GM23338 (cell line): ENCODE measurements at regions not wholly inside any gene's neighbourhood (a gene's known extent, or its start where the extent isn't known, plus 50 kb on each side); places are given as distances from the start of the nearest gene placed in this dataset.

Experiments
- ATAC-seq: fragments of 200-7000 bp; cut with Tn5 transposase; 3 replicates; pipeline ENCODE4 v1.9.1; 2020
- DNase-seq: peaks from one replicate; pipeline ENCODE4 v3.0.0-alpha.2; 2015; ENCODE audit warnings: low spot score
- H2AFZ ChIP-seq: fragments of 200-600 bp; sonication (generic); 2 replicates; pipeline ENCODE4 v1.8.0; 2016; ENCODE audit warnings: antibody characterized with exemption, mild to moderate bottlenecking, moderate library complexity
- H3F3A ChIP-seq: fragments of 200-600 bp; sonication (generic); replicated peaks from 2 replicates; pipeline ENCODE4 v1.8.0; 2017; ENCODE audit warnings: antibody characterized with exemption, mixed run types, low read depth
- H3K27ac ChIP-seq: fragments of 200-600 bp; sonication (generic); 2 replicates; pipeline ENCODE4 v1.6.1; 2016; ENCODE audit warnings: low read depth
- H3K27me3 ChIP-seq: fragments of 200-600 bp; sonication (generic); 2 replicates; pipeline ENCODE4 v1.8.0; 2016; ENCODE audit warnings: mild to moderate bottlenecking, mixed run types, moderate library complexity; ENCODE audit not compliant: insufficient read depth
- H3K36me3 ChIP-seq: fragments of 200-600 bp; sonication (generic); 2 replicates; pipeline ENCODE4 v1.8.0; 2016; ENCODE audit warnings: mild to moderate bottlenecking; ENCODE audit not compliant: insufficient read depth
- H3K4me1 ChIP-seq: fragments of 200-600 bp; sonication (generic); 2 replicates; pipeline ENCODE4 v1.8.0; 2016; ENCODE audit warnings: mild to moderate bottlenecking, moderate library complexity; ENCODE audit not compliant: insufficient read depth
- H3K4me2 ChIP-seq: fragments of 200-600 bp; sonication (generic); 2 replicates; pipeline ENCODE4 v1.7.1; 2017; ENCODE audit warnings: mixed run types
- H3K4me3 ChIP-seq: fragments of 200-600 bp; sonication (generic); 2 replicates; pipeline ENCODE4 v1.6.1; 2016; ENCODE audit warnings: mixed run types
- H3K79me2 ChIP-seq: fragments of 200-600 bp; sonication (generic); replicated peaks from 2 replicates; pipeline ENCODE4 v1.8.0; 2017; ENCODE audit warnings: mild to moderate bottlenecking; ENCODE audit not compliant: insufficient read depth
- H3K9me2 ChIP-seq: fragments of 200-600 bp; sonication (generic); 2 replicates; pipeline ENCODE4 v1.8.0; 2017; ENCODE audit not compliant: insufficient read depth
- H4K20me1 ChIP-seq: fragments of 200-600 bp; sonication (generic); replicated peaks from 2 replicates; pipeline ENCODE4 v1.8.0; 2017; ENCODE audit warnings: mild to moderate bottlenecking; ENCODE audit not compliant: insufficient read depth
- H3K27ac Mint-ChIP-seq: 2 replicates; pipeline ENCODE4 v1.8.0; 2020; ENCODE audit warnings: inconsistent platforms, mild to moderate bottlenecking, moderate library complexity, mixed read lengths
- H3K27me3 Mint-ChIP-seq: 3 replicates; pipeline ENCODE4 v1.8.0; 2022; ENCODE audit warnings: low read depth, mild to moderate bottlenecking, moderate library complexity, mixed read lengths, inconsistent platforms; ENCODE audit not compliant: insufficient read depth, poor library complexity
- H3K36me3 Mint-ChIP-seq: 3 replicates; pipeline ENCODE4 v1.8.0; 2021; ENCODE audit warnings: low read depth, mild to moderate bottlenecking, inconsistent platforms, moderate library complexity, mixed read lengths
- H3K4me1 Mint-ChIP-seq: 3 replicates; pipeline ENCODE4 v1.8.0; 2020; ENCODE audit warnings: mild to moderate bottlenecking, inconsistent platforms, mixed read lengths
- H3K4me3 Mint-ChIP-seq: 3 replicates; pipeline ENCODE4 v1.8.0; 2021; ENCODE audit warnings: moderate library complexity, mild to moderate bottlenecking, inconsistent platforms, mixed read lengths
- H3K9me3 Mint-ChIP-seq: 3 replicates; pipeline ENCODE4 v1.8.0; 2020; ENCODE audit warnings: moderate library complexity, mild to moderate bottlenecking, inconsistent platforms, mixed read lengths
- CREB1 ChIP-seq: fragments of 250-450 bp; sonication (Bioruptor Pico); IDR thresholded peaks from 2 replicates; pipeline ENCODE4 v1.5.0; 2020; ENCODE audit warnings: low read depth, mild to moderate bottlenecking, moderate library complexity
- JUNB ChIP-seq: IDR thresholded peaks from one replicate; pipeline ENCODE4 v1.6.1; 2016; ENCODE audit warnings: antibody characterized with exemption; ENCODE audit not compliant: unreplicated experiment
- NANOG ChIP-seq: IDR thresholded peaks from 2 replicates; pipeline ENCODE4 v1.6.1; 2016; ENCODE audit warnings: antibody characterized with exemption, borderline replicate concordance
- POLR2AphosphoS5 ChIP-seq: IDR thresholded peaks from 2 replicates; pipeline ENCODE4 v1.6.1; 2016; ENCODE audit warnings: antibody characterized with exemption, low read depth
- STAT1 ChIP-seq: IDR thresholded peaks from one replicate; pipeline ENCODE4 v1.6.1; 2016; ENCODE audit warnings: antibody characterized with exemption; ENCODE audit not compliant: unreplicated experiment
- TF ChIP-seq, protein P1 (sequence below), 2 experiments: fragments of 200-600 bp in 1 of 2; sonication (generic) in 1 of 2; conservative IDR thresholded peaks; 2 replicates each; pipeline versions ENCODE4 v1.5.1 to v1.6.1; 2016 to 2017; ENCODE audit warnings: antibody characterized with exemption in 2 of 2, low read depth in 2 of 2, mild to moderate bottlenecking in 2 of 2, moderate library complexity in 1 of 2
- TF ChIP-seq, protein P2 (sequence below): IDR thresholded peaks from 2 replicates; pipeline ENCODE4 v1.6.1; 2016; ENCODE audit warnings: antibody characterized with exemption
- TF ChIP-seq, protein P3 (sequence below): IDR thresholded peaks from one replicate; pipeline ENCODE4 v1.6.1; 2018; ENCODE audit warnings: antibody characterized with exemption; ENCODE audit not compliant: unreplicated experiment

DNA sequence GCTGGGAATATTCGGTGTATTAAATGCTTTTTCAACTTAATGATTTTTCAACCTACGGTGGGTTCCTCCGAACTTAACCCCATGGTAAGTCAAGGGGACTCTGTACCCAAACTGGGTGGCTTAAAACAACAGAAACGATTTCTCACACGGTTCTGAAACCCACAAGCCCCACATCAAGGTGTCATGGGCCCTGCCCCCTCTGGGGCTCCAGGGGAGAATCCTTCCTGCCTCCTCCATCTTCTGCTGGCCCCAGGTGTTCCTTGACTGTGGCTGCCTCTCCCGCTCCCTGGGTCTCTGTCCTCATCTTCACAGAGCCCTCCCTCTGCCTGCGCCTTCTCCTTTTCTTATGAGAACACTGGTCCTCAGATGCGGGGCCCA, 301.3 kb upstream of the SALL3 start:
- Histone ChIP-seq H3K79me2 (no peaks in the 10 kb centered on the region), H4K20me1 (no peaks in the 10 kb centered on the region), H3K4me3 (no peak overlapping the region), H3K27ac (no peak overlapping the region), H3K4me1 (no peaks in the 10 kb centered on the region), H3K36me3 (no peaks in the 10 kb centered on the region), H3K27me3 (no peaks in the 10 kb centered on the region), H3F3A (no peaks in the 10 kb centered on the region), H3K4me2 (no peak overlapping the region), H3K9me2 (no peaks in the 10 kb centered on the region), H2AFZ (no peak overlapping the region)
- TF ChIP-seq CREB1 (CRISPR knock-in tag) (no peak), JUNB (no peak)
- TF ChIP-seq, protein P1, sequence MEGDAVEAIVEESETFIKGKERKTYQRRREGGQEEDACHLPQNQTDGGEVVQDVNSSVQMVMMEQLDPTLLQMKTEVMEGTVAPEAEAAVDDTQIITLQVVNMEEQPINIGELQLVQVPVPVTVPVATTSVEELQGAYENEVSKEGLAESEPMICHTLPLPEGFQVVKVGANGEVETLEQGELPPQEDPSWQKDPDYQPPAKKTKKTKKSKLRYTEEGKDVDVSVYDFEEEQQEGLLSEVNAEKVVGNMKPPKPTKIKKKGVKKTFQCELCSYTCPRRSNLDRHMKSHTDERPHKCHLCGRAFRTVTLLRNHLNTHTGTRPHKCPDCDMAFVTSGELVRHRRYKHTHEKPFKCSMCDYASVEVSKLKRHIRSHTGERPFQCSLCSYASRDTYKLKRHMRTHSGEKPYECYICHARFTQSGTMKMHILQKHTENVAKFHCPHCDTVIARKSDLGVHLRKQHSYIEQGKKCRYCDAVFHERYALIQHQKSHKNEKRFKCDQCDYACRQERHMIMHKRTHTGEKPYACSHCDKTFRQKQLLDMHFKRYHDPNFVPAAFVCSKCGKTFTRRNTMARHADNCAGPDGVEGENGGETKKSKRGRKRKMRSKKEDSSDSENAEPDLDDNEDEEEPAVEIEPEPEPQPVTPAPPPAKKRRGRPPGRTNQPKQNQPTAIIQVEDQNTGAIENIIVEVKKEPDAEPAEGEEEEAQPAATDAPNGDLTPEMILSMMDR (conservative IDR thresholded peaks at IDR 0.05; ENCODE audit: low read depth in 2 of 2) = no peak
- peaks cover 28% of the 10 kb centered on the region for H3K36me3 Mint-ChIP-seq
- no peak for ATAC-seq
- peaks cover 13% of the 10 kb centered on the region for H3K27me3 Mint-ChIP-seq
- no peak overlapping the region for H3K27ac Mint-ChIP-seq
- no peak for DNase-seq
- H3K4me3 Mint-ChIP-seq = no peak overlapping the region
- peaks cover 100% of the 10 kb centered on the region for H3K9me3 Mint-ChIP-seq
- no peaks in the 10 kb centered on the region; the same call in 2 of the 3 replicates for H3K4me1 Mint-ChIP-seq

DNA sequence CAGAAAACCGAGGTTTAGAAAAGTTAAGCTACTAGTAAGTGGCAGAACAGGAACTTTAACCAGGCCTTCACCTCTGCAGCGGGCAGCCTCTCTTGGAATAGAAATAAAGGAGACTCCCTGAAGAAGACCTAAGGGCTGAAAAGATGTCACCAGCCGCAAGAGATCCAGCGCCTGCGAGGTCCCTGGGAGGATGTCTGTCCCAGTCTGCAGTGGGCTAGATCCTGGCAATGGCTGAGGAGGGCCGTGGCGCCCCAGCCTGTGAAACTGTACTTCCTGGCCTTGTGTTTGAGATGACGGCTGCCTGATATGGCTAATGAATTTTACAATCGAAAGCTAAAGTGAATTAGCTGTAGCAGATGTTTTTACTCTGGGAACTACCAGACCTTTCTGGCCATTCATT, 300.6 kb upstream of the SALL3 start:
- Mint-ChIP-seq H3K36me3 (peaks cover 26% of the 10 kb centered on the region), H3K9me3 (peaks cover 100% of the 10 kb centered on the region), H3K27me3 (peaks cover 12% of the 10 kb centered on the region), H3K4me3 (no peak overlapping the region), H3K27ac (no peak overlapping the region), H3K4me1 (no peaks in the 10 kb centered on the region; the same call in 2 of the 3 replicates)
- no peaks in the 10 kb centered on the region for H3K9me2 ChIP-seq
- no peaks in the 10 kb centered on the region for H4K20me1 ChIP-seq
- H3F3A ChIP-seq = no peaks in the 10 kb centered on the region
- no peak for DNase-seq
- no peaks in the 10 kb centered on the region for H3K79me2 ChIP-seq
- H3K27ac ChIP-seq = no peak overlapping the region
- no peak for ATAC-seq
- no peaks in the 10 kb centered on the region for H3K36me3 ChIP-seq
- H3K4me1 ChIP-seq = no peaks in the 10 kb centered on the region
- no peak overlapping the region for H3K4me2 ChIP-seq
- H2AFZ ChIP-seq = no peak overlapping the region
- H3K4me3 ChIP-seq = no peak overlapping the region
- no peaks in the 10 kb centered on the region for H3K27me3 ChIP-seq
- TF ChIP-seq CREB1 (CRISPR knock-in tag) = no peak
- no peak for TF ChIP-seq POLR2AphosphoS5
- no peak for TF ChIP-seq JUNB
- TF ChIP-seq, protein P1 (conservative IDR thresholded peaks at IDR 0.05; ENCODE audit: low read depth in 2 of 2) = no peak
- TF ChIP-seq, protein P2, sequence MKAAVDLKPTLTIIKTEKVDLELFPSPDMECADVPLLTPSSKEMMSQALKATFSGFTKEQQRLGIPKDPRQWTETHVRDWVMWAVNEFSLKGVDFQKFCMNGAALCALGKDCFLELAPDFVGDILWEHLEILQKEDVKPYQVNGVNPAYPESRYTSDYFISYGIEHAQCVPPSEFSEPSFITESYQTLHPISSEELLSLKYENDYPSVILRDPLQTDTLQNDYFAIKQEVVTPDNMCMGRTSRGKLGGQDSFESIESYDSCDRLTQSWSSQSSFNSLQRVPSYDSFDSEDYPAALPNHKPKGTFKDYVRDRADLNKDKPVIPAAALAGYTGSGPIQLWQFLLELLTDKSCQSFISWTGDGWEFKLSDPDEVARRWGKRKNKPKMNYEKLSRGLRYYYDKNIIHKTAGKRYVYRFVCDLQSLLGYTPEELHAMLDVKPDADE = no peak
- TF ChIP-seq STAT1 = no peak
- no peak for TF ChIP-seq NANOG
- TF ChIP-seq, protein P3, sequence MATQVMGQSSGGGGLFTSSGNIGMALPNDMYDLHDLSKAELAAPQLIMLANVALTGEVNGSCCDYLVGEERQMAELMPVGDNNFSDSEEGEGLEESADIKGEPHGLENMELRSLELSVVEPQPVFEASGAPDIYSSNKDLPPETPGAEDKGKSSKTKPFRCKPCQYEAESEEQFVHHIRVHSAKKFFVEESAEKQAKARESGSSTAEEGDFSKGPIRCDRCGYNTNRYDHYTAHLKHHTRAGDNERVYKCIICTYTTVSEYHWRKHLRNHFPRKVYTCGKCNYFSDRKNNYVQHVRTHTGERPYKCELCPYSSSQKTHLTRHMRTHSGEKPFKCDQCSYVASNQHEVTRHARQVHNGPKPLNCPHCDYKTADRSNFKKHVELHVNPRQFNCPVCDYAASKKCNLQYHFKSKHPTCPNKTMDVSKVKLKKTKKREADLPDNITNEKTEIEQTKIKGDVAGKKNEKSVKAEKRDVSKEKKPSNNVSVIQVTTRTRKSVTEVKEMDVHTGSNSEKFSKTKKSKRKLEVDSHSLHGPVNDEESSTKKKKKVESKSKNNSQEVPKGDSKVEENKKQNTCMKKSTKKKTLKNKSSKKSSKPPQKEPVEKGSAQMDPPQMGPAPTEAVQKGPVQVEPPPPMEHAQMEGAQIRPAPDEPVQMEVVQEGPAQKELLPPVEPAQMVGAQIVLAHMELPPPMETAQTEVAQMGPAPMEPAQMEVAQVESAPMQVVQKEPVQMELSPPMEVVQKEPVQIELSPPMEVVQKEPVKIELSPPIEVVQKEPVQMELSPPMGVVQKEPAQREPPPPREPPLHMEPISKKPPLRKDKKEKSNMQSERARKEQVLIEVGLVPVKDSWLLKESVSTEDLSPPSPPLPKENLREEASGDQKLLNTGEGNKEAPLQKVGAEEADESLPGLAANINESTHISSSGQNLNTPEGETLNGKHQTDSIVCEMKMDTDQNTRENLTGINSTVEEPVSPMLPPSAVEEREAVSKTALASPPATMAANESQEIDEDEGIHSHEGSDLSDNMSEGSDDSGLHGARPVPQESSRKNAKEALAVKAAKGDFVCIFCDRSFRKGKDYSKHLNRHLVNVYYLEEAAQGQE = no peak
